NB4 (cell line): ENCODE measurements at regions not wholly inside any gene's neighbourhood (a gene's known extent, or its start where the extent isn't known, plus 50 kb on each side); places are given as distances from the start of the nearest gene placed in this dataset.

ENCODE experiments used
- DNase-seq: peaks from one replicate; pipeline ENCODE4 v3.0.0; 2010; ENCODE audit warnings: low read depth
- H3K4me3 ChIP-seq: one replicate; pipeline ENCODE4 v1.5.1; 2011; ENCODE audit warnings: mild to moderate bottlenecking, low read depth, low read length, moderate library complexity
- MYC ChIP-seq: IDR thresholded peaks from 2 replicates; pipeline ENCODE4 v1.6.1; 2011; ENCODE audit warnings: low read depth, low read length
- POLR2A ChIP-seq: IDR thresholded peaks from 2 replicates; pipeline ENCODE4 v1.6.1; 2011; ENCODE audit warnings: mild to moderate bottlenecking; ENCODE audit not compliant: insufficient read length; ENCODE audit errors: extremely low read depth
- TF ChIP-seq, protein P1 (sequence below): IDR thresholded peaks from 2 replicates; pipeline ENCODE4 v1.6.1; 2011; ENCODE audit warnings: low read depth, low read length
- TF ChIP-seq, protein P2 (sequence below): IDR thresholded peaks from one replicate; pipeline ENCODE4 v1.5.1; 2012; ENCODE audit warnings: low read depth, low read length

DNA sequence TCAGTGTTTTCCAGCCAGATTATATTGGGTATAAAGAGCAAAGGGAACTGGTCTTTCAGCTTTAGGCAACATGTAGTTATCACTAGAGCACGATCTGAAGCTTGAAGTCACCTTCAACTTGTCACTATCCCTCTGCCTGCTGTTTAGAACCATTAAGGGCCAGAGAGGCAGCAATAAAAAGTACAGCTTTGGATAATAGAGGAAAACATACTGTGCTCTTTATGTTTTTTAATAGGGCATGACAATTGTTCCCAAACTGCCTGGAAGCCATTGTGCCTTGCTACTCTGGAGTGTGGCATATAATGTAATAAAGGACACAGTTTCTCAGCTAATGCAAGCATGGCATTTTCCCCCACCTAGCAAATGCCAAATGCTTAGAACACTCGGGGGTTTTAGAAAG is 1912.0 kb upstream of the RAG2 start:
- TF ChIP-seq, protein P1, sequence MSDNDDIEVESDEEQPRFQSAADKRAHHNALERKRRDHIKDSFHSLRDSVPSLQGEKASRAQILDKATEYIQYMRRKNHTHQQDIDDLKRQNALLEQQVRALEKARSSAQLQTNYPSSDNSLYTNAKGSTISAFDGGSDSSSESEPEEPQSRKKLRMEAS: no peak
- TF ChIP-seq POLR2A (no peak), MYC (no peak)
- TF ChIP-seq, protein P2, sequence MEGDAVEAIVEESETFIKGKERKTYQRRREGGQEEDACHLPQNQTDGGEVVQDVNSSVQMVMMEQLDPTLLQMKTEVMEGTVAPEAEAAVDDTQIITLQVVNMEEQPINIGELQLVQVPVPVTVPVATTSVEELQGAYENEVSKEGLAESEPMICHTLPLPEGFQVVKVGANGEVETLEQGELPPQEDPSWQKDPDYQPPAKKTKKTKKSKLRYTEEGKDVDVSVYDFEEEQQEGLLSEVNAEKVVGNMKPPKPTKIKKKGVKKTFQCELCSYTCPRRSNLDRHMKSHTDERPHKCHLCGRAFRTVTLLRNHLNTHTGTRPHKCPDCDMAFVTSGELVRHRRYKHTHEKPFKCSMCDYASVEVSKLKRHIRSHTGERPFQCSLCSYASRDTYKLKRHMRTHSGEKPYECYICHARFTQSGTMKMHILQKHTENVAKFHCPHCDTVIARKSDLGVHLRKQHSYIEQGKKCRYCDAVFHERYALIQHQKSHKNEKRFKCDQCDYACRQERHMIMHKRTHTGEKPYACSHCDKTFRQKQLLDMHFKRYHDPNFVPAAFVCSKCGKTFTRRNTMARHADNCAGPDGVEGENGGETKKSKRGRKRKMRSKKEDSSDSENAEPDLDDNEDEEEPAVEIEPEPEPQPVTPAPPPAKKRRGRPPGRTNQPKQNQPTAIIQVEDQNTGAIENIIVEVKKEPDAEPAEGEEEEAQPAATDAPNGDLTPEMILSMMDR: no peak
- no peak for DNase-seq
- H3K4me3 ChIP-seq: no peak overlapping the region

DNA sequence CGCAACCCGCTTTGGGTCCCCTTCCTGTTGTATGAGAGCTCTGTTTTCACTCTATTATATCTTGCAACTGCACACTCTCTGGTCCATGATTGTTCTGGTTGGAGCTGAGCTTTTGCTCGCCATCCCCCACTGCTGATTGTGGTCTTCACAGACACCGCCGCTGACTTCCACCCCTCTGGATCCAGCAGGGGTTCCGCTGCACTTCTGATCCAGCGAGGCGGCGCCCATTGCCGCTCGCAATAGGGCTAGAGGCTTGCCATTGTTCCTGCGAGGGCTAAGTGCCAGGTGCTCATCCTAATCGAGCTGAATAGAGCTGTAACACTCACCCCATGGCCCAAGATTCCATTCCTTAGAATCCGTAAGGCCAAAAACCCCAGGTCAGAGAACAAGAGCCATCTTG is 1905.8 kb upstream of the RAG2 start:
- H3K4me3 ChIP-seq: no peak overlapping the region
- TF ChIP-seq MYC: no peak
- TF ChIP-seq, protein P2: no peak
- no peak for TF ChIP-seq POLR2A
- TF ChIP-seq, protein P1: no peak
- DNase-seq: no peak

DNA sequence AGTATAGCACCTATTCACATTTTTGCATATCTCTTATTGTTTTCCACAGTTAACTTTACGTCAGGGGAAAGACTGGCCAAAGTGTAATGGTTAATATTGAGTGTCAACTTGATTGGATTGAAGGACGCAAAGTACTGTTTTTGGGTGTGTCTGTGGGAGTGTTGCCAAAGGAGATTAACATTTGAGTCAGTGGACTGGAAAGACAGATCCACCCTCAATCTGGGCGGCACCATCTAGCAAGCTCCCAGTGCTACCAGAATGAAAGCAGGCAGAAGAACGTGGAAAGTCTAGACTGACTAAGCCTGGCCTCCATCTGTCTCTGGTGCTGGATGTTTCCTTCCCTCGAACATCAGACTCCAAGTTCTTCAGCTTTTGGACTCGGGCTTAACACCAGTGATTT is 1900.7 kb upstream of the RAG2 start:
- DNase-seq: no peak
- no peak overlapping the region for H3K4me3 ChIP-seq
- TF ChIP-seq, protein P1: no peak
- TF ChIP-seq MYC (no peak), POLR2A (no peak)
- TF ChIP-seq, protein P2: no peak

DNA sequence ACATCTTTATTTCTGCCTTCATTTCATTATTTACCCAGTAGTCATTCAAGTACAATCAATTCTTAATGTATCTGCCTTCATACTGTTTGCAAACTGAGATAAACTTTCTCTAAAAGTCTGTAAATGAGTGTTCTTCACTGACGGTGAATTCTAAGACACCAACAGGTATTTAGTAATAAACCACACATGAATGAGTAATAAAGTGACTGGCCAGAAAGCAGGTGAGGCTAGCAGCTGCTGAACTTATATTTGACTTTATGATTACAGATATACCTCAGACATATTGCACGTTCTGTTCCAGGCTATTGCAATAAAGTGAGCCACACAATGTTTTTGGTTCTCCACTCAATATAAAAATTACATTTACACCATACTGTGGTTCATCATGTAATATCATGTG is 1894.0 kb upstream of the RAG2 start:
- TF ChIP-seq, protein P1: no peak
- no peak for TF ChIP-seq MYC
- no peak for TF ChIP-seq POLR2A
- no peak overlapping the region for H3K4me3 ChIP-seq
- DNase-seq: no peak

DNA sequence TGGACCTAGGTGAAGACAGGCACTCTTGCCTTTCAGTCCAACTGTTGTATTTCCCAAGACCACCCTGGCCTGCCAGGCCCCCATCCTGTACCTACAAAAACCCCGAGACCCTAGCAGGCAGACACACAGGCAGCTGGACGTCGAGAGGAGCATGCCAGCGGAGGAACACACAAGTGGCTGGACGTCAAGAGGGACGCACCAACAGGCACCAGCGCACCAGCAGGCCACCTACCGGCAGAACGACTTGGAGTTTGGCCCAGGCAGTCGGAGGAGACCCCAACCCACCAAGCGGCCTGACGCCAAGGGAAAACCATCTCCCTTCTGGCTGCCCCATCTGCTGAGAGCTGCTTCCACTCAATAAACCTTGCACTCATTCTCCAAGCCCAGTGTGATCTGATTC is 1883.4 kb upstream of the RAG2 start:
- no peak overlapping the region for H3K4me3 ChIP-seq
- TF ChIP-seq MYC (no peak), POLR2A (no peak)
- TF ChIP-seq, protein P1: no peak
- TF ChIP-seq, protein P2: no peak
- no peak for DNase-seq

DNA sequence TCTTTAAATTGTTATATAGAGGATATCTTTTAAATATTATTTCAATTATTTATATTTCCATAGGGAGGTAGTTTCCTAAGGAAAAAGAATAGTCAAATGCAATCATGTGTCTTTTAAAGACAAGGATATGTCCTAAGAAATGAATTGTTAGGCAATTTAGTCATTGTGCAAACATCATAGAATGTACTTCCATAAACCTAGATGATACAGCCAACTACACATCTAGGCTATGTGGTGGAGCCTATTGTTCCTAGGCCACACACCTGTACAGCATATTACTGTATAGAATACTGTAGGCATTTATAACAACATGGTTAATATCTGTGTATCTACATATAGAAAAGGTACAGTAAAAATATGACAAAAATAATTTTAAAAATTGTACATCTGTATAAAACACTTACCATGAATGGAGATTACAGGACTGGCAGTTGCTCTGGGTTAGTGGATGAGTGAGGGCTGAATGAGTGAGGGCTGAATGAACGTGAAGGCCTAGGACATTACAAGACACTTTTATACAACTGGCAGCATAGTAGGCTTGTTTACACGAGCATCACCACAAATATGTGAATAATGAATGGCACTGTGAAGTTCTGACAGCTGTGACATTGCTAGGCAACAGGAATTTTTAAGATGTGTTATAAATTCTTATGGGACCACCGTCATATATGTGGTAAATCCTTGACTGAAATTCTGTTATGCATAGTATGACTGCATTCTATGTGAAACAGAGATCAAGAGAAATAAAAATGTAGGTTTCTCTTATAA is 1879.0 kb upstream of the RAG2 start:
- no peak overlapping the region for H3K4me3 ChIP-seq
- TF ChIP-seq, protein P1: no peak
- TF ChIP-seq, protein P2: no peak
- TF ChIP-seq MYC (no peak), POLR2A (no peak)
- DNase-seq: no peak
